Activated gamma-delta T cell treated with anti-CD3 and anti-CD28 coated beads, Interleukin-2, amount 50 U/mL, for 16 hours (primary cell): ENCODE measurements at regions not wholly inside any gene's neighbourhood (a gene's known extent, or its start where the extent isn't known, plus 50 kb on each side); places are given as distances from the start of the nearest gene placed in this dataset.

ENCODE experiments used
- DNase-seq: peaks from one replicate; pipeline ENCODE4 v3.0.0-alpha.2; 2020; ENCODE audit warnings: low read depth

- no peak for DNase-seq
Observed at GRCh38 chr20:60131375-60131774, 173.2 kb downstream of the CDH26 start.

- DNase-seq, result no peak
Observed at GRCh38 chr20:60132162-60132826, 174.1 kb downstream of the CDH26 start.

- no peak for DNase-seq
Observed at GRCh38 chr20:60132827-60133670, 174.8 kb downstream of the CDH26 start.

- DNase-seq, result no peak
Observed at GRCh38 chr20:60135276-60135675, 177.1 kb downstream of the CDH26 start.

GRCh38 chr20:60136645-60137401 is 178.6 kb downstream of the CDH26 start:
- no peak for DNase-seq

GRCh38 chr20:60137657-60138245 is 179.5 kb downstream of the CDH26 start:
- DNase-seq, result no peak

GRCh38 chr20:60138256-60139220 is 180.3 kb downstream of the CDH26 start:
- peak; percentile 11 for DNase-seq

GRCh38 chr20:60139663-60140446 is 181.6 kb downstream of the CDH26 start:
- no peak for DNase-seq

GRCh38 chr20:60142587-60142986 is 184.4 kb downstream of the CDH26 start:
- no peak for DNase-seq

GRCh38 chr20:60143261-60143842 is 185.1 kb downstream of the CDH26 start:
- no peak for DNase-seq

GRCh38 chr20:60144404-60144803 is 186.2 kb downstream of the CDH26 start:
- no peak for DNase-seq

GRCh38 chr20:60144974-60145527 is 186.8 kb downstream of the CDH26 start:
- no peak for DNase-seq

- no peak for DNase-seq
Observed at GRCh38 chr20:60147004-60147403, 188.8 kb downstream of the CDH26 start.

- DNase-seq, result no peak
Observed at GRCh38 chr20:60148885-60149284, 190.7 kb downstream of the CDH26 start.

GRCh38 chr20:60152792-60153191 is 194.6 kb downstream of the CDH26 start:
- DNase-seq, result no peak

- no peak for DNase-seq
Observed at GRCh38 chr20:60160451-60161145, 202.4 kb downstream of the CDH26 start.

GRCh38 chr20:60167812-60168211 is 209.6 kb downstream of the CDH26 start:
- no peak for DNase-seq

GRCh38 chr20:60168963-60169362 is 210.7 kb downstream of the CDH26 start:
- no peak for DNase-seq

GRCh38 chr20:60170116-60170515 is 211.9 kb downstream of the CDH26 start:
- no peak for DNase-seq
